Psoas muscle (tissue), 7 donors: ENCODE measurements at regions not wholly inside any gene's neighbourhood (a gene's known extent, or its start where the extent isn't known, plus 50 kb on each side); places are given as distances from the start of the nearest gene placed in this dataset.
"Not testable (repeated sequence)": the region's sequence is repeated elsewhere in the genome, so short reads cannot be mapped to it uniquely, and the experiment has no call there.

Experiments used
- ATAC-seq, 4 donors: fragments of 200-7000 bp; cut with Tn5 transposase; one replicate each; pipeline ENCODE4 v1.9.1; 2020; ENCODE audit warnings: moderate library complexity in 3 of 4, mild to moderate bottlenecking in 2 of 4
- DNase-seq, 2 donors: peaks; one replicate each; pipeline ENCODE4 v3.0.0-alpha.2; 2020
- H3K27ac ChIP-seq: fragments of 200-600 bp; one replicate; pipeline ENCODE4 v1.8.0; 2022
- H3K27me3 ChIP-seq, 3 donors: fragments of 200-600 bp in 1 of 3; one replicate each; pipeline versions ENCODE4 v1.6.1 to v1.8.0; 2013 to 2022; ENCODE audit warnings: low read length in 2 of 3, mild to moderate bottlenecking in 2 of 3, moderate library complexity in 1 of 3; ENCODE audit not compliant: insufficient read depth in 3 of 3
- H3K36me3 ChIP-seq, 2 donors: fragments of 200-600 bp in 1 of 2; one replicate each; pipeline versions ENCODE4 v1.6.1 to v1.8.0; 2013 to 2022; ENCODE audit warnings: low read depth in 1 of 2, mild to moderate bottlenecking in 1 of 2, moderate library complexity in 1 of 2; ENCODE audit not compliant: insufficient read depth in 1 of 2
- H3K4me1 ChIP-seq: fragments of 200-600 bp; one replicate; pipeline ENCODE4 v1.8.0; 2022
- H3K4me3 ChIP-seq: fragments of 200-600 bp; one replicate; pipeline ENCODE4 v1.8.0; 2022; ENCODE audit warnings: mild to moderate bottlenecking
- H3K9me3 ChIP-seq: fragments of 200-600 bp; one replicate; pipeline ENCODE4 v1.8.0; 2022
- WGBS, 3 donors: extraction: QIAGEN DNeasy Blood & Tissue Kit; methylation state at CpG; one replicate each; pipeline versions ENCODE4 v1.1.6 to v1.1.7; 2013; 5-methylcytosine and 5-hydroxymethylcytosine counted together
- intact Hi-C, 2 donors: fragments of 100-400 bp; cut with DNase I; formaldehyde crosslinking; loops; one replicate each; pipeline versions ENCODE4 v1.11.0 to v1.14.2; 2022
- TF ChIP-seq, protein P1 (sequence below): fragments of 200-600 bp; IDR thresholded peaks from one replicate; pipeline ENCODE4 v1.8.0; 2022; ENCODE audit warnings: antibody characterized with exemption
- donor health status: healthy with polysubstance abuse.
- donor health status: DM: no; HTN: no; CAD: no; lungs with moderate emphysema.
- donor health status: Bipolar disorder and iron deficiency.
- donor health status: healthy.
- donor health status: DM: yes; HTN: yes; CAD: no.
- donor health status: DM: no; HTN: no; CAD: no.
- donor health status: DM: yes; HTN: yes; CAD: no.

GRCh38 chr2:132282911-132283310 is 121.2 kb upstream of the ANKRD30BL start:
- no peak overlapping the region for H3K4me3 ChIP-seq
- WGBS, 3 donors = 89 to 90% (median 89%) methylated on average over 9 of the region's 9 CpGs
- no peaks in the 10 kb centered on the region for H3K36me3 ChIP-seq
- no peaks in the 10 kb centered on the region for H3K9me3 ChIP-seq
- TF ChIP-seq, protein P1, sequence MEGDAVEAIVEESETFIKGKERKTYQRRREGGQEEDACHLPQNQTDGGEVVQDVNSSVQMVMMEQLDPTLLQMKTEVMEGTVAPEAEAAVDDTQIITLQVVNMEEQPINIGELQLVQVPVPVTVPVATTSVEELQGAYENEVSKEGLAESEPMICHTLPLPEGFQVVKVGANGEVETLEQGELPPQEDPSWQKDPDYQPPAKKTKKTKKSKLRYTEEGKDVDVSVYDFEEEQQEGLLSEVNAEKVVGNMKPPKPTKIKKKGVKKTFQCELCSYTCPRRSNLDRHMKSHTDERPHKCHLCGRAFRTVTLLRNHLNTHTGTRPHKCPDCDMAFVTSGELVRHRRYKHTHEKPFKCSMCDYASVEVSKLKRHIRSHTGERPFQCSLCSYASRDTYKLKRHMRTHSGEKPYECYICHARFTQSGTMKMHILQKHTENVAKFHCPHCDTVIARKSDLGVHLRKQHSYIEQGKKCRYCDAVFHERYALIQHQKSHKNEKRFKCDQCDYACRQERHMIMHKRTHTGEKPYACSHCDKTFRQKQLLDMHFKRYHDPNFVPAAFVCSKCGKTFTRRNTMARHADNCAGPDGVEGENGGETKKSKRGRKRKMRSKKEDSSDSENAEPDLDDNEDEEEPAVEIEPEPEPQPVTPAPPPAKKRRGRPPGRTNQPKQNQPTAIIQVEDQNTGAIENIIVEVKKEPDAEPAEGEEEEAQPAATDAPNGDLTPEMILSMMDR = no peak
- H3K27me3 ChIP-seq = peaks cover 0 to 3% (median 0%) of the 10 kb centered on the region in 3 donors
- no peak overlapping the region for H3K27ac ChIP-seq
- no peak for DNase-seq
- intact Hi-C loops = no loop called here
- no peak for ATAC-seq
- H3K4me1 ChIP-seq = no peaks in the 10 kb centered on the region

- H3K4me3 ChIP-seq, DNase-seq, intact Hi-C loops, ATAC-seq, H3K27me3 ChIP-seq, H3K4me1 ChIP-seq, H3K9me3 ChIP-seq, H3K27ac ChIP-seq, H3K36me3 ChIP-seq: not testable (repeated sequence)
- 61 to 69% (median 66%) methylated on average over 5 to 6 of the region's 6 CpGs for WGBS, 3 donors
Observed at GRCh38 chr2:132286289-132286911, 124.6 kb upstream of the ANKRD30BL start.

- ATAC-seq, intact Hi-C loops, H3K27ac ChIP-seq, H3K4me1 ChIP-seq, H3K27me3 ChIP-seq, H3K9me3 ChIP-seq, H3K36me3 ChIP-seq, H3K4me3 ChIP-seq: not testable (repeated sequence)
- WGBS, 3 donors = 75 to 88% (median 84%) methylated on average over 8 of the region's 8 CpGs
- peak in 1 of 2 donors; percentile 37 for DNase-seq
Observed at GRCh38 chr2:132287910-132288309, 126.2 kb upstream of the ANKRD30BL start.

- 79 to 83% (median 82%) methylated on average over 4 of the region's 4 CpGs for WGBS, 3 donors
Observed at GRCh38 chr2:132289138-132289537, 127.4 kb upstream of the ANKRD30BL start.

DNA sequence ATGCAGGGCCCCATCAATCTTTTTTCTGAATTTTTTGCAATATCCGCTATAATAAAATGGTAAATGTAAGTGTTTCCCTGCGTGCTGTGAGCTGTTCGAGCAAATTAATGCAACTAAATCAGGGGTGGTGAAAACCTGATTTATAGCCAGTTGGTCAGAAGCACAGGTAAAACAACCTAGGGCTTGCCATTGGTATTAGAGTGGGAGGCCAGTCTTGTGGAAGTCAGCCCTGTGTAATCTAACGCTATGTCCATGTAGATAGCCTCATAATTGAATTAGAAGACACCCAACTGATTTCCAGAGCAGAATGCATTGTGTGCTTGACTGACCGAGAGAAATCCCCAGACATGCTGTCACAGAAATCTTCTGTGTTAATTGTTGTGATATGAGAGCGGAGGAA is 126.8 kb upstream of the GPR39 start:
- intact Hi-C loops, H3K4me1 ChIP-seq, H3K27me3 ChIP-seq, H3K4me3 ChIP-seq, H3K36me3 ChIP-seq, H3K27ac ChIP-seq, H3K9me3 ChIP-seq, ATAC-seq, DNase-seq: not testable (repeated sequence)
- WGBS, 3 donors = 49 to 58% (median 53%) methylated on average over 6 of the region's 6 CpGs

More at GRCh38 chr2:132289138-132289537, 127.4 kb upstream of the ANKRD30BL start:
- H3K27me3 ChIP-seq, ATAC-seq, DNase-seq, intact Hi-C loops, H3K4me1 ChIP-seq, H3K9me3 ChIP-seq, H3K36me3 ChIP-seq, H3K4me3 ChIP-seq, H3K27ac ChIP-seq: not testable (repeated sequence)

DNA sequence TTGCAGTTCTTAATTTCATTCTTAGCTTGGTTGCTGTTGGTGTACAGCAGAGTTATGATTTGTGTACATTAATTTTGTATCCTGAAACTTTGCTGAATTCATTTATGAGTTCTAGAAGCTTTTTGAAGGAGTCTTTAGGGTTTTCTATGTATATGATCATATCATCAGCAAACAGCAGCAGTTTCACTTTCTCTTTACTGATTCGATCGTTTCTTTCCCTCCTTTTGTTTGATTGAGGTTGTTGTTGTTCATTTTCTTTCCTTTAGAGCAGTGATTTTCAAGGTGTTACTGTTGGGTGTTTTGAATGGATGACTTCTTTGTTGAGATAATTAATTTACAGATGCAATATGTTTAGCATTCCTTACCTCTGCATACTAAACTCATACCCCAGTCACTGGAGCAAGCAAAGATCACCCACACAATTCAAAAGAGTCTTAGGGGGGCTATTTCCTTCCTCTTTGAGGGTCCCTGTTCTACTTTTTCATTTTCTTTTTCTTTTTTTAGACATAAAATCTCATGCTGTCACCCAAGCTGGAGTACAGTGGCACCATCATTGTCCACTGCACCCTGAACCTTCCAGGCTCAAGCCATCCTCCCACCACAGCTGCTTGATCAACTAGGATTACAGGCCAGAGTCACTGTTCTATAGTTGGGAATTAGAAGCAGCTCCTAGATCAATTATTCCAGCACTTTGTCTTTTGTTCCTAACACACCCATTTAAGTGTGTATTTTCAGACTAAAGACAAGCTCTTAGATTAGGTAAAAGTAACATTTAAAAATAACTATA is 115.8 kb upstream of the GPR39 start:
- intact Hi-C loops, H3K36me3 ChIP-seq, H3K9me3 ChIP-seq, DNase-seq, H3K27me3 ChIP-seq, H3K27ac ChIP-seq, H3K4me1 ChIP-seq, ATAC-seq, H3K4me3 ChIP-seq: not testable (repeated sequence)
- WGBS, 3 donors = 61 to 78% (median 63%) methylated on average over 2 of the region's 2 CpGs

- ATAC-seq = peak; percentile 55 to 97 (median 90)
- H3K27me3 ChIP-seq, H3K9me3 ChIP-seq, H3K4me1 ChIP-seq, H3K36me3 ChIP-seq, H3K27ac ChIP-seq, intact Hi-C loops: not testable (repeated sequence)
- 8 to 12% (median 9%) methylated on average over 27 of the region's 27 CpGs for WGBS, 3 donors
- peak; percentile 82 to 88 for DNase-seq
- peak overlapping the region; percentile 49 for H3K4me3 ChIP-seq
Observed at GRCh38 chr2:132304661-132305380, 111.8 kb upstream of the GPR39 start.

DNA sequence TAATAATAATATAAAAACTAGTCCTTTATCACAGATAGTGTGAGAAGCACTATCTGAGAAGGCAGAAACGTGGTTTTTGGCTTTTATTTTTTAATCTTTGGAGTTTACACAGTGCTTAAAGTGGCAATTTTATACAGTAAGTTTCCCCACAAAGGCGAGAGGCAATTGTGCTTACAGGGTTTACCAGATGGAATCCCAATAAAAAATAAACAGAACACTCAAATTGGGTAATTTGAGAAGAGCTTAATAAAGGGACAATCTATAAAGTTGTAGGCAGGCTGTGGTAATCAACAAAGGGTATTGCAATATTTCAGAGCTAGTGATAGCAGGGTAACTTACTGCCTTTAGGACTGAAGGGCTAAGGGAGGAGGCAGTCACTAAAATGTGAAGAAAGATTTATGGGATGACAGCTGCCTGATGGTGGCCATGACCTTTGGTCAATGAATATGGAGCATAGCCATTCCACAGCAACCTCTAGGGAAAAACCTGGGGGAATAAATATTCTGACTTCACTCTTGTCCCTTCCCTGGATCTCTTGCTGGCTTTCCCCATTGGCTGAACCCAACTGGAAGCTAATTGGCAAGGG is 108.9 kb upstream of the GPR39 start:
- H3K27ac ChIP-seq, intact Hi-C loops: not testable (repeated sequence)
- 53 to 73% (median 54%) methylated on average over 1 of the region's 2 CpGs for WGBS, 3 donors

GRCh38 chr2:132309203-132309602 is 107.4 kb upstream of the GPR39 start:
- H3K9me3 ChIP-seq, H3K27me3 ChIP-seq, H3K4me3 ChIP-seq, H3K27ac ChIP-seq, H3K4me1 ChIP-seq, ATAC-seq, DNase-seq, H3K36me3 ChIP-seq, intact Hi-C loops: not testable (repeated sequence)
- WGBS, 3 donors = 63 to 100% (median 82%) methylated on average over 1 of the region's 1 CpG

More for the DNA sequence above, 108.9 kb upstream of the GPR39 start:
- not testable (repeated sequence) for DNase-seq, H3K27me3 ChIP-seq, ATAC-seq, H3K36me3 ChIP-seq, H3K4me1 ChIP-seq, H3K9me3 ChIP-seq, H3K4me3 ChIP-seq

DNA sequence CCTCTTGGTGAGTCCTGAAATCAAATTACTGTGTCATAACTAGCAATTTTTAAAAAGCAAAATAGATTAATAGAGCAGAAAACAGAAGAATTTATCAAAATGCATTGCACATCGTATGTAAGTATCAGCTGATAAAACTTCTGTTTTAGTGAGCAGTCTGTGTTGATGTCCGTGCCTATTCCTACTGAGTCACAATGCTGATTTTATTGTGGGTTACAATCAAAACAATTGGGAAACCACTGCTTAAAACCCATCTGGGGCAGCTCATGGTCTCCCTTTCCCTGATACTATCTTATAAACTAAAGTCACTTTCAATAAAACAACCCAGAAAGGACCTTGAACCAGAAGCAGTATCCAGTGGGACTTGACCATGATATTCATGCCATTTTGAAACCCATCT is 101.1 kb upstream of the GPR39 start:
- H3K27me3 ChIP-seq, H3K36me3 ChIP-seq, H3K27ac ChIP-seq, intact Hi-C loops, DNase-seq, H3K9me3 ChIP-seq, H3K4me1 ChIP-seq, ATAC-seq, H3K4me3 ChIP-seq: not testable (repeated sequence)
- WGBS, 3 donors = 88 to 98% (median 90%) methylated on average over 2 of the region's 2 CpGs
